ENCODE measurements at regions not wholly inside any gene's neighbourhood (a gene's known extent, or its start where the extent isn't known, plus 50 kb on each side); places are given as distances from the start of the nearest gene placed in this dataset.

GRCh38 chr12:91333966-91334365 lies 151.3 kb upstream of the DCN start:
- no peak for ATAC-seq

GRCh38 chr12:91332302-91332701 lies 149.7 kb upstream of the DCN start:
- no peak for ATAC-seq

GRCh38 chr12:91331371-91331770 lies 148.8 kb upstream of the DCN start:
- no peak for ATAC-seq

GRCh38 chr12:91328451-91328850 lies 145.8 kb upstream of the DCN start:
- no peak for ATAC-seq

GRCh38 chr12:91327889-91328288 lies 145.3 kb upstream of the DCN start:
- ATAC-seq, result no peak

- ATAC-seq, result no peak
Measured at GRCh38 chr12:91327131-91327530, 144.5 kb upstream of the DCN start.

- ATAC-seq, result peak in 1 of 2 donors; percentile 38
Measured at GRCh38 chr12:91326058-91327027, 143.7 kb upstream of the DCN start.

- no peak for ATAC-seq
Measured at GRCh38 chr12:91320999-91321398, 138.4 kb upstream of the DCN start.

GRCh38 chr12:91319071-91319760 lies 136.6 kb upstream of the DCN start:
- no peak for ATAC-seq

- ATAC-seq, result no peak
Measured at GRCh38 chr12:91317306-91317705, 134.7 kb upstream of the DCN start.

GRCh38 chr12:91316907-91317269 lies 134.3 kb upstream of the DCN start:
- ATAC-seq, result no peak

GRCh38 chr12:91316161-91316906 lies 133.7 kb upstream of the DCN start:
- no peak for ATAC-seq

GRCh38 chr12:91311081-91311480 lies 128.5 kb upstream of the DCN start:
- ATAC-seq, result no peak

- ATAC-seq, result no peak
Measured at GRCh38 chr12:91309450-91309849, 126.8 kb upstream of the DCN start.

- no peak for ATAC-seq
Measured at GRCh38 chr12:91307957-91308670, 125.5 kb upstream of the DCN start.

- no peak for ATAC-seq
Measured at GRCh38 chr12:91290354-91290753, 107.7 kb upstream of the DCN start.

- ATAC-seq, result no peak
Measured at GRCh38 chr12:91289906-91290305, 107.3 kb upstream of the DCN start.

- no peak for ATAC-seq
Measured at GRCh38 chr12:91289072-91289471, 106.5 kb upstream of the DCN start.

- ATAC-seq, result no peak
Measured at GRCh38 chr12:91287753-91288152, 105.1 kb upstream of the DCN start.

GRCh38 chr12:91278126-91278525 lies 95.5 kb upstream of the DCN start:
- ATAC-seq, result no peak

- ATAC-seq, result no peak
Measured at GRCh38 chr12:91276509-91276908, 93.9 kb upstream of the DCN start.

GRCh38 chr12:91275321-91275720 lies 92.7 kb upstream of the DCN start:
- no peak for ATAC-seq

- no peak for ATAC-seq
Measured at GRCh38 chr12:91274916-91275315, 92.3 kb upstream of the DCN start.
